Cardiac muscle cell (in vitro differentiated cells and primary cell): ENCODE measurements at regions not wholly inside any gene's neighbourhood (a gene's known extent, or its start where the extent isn't known, plus 50 kb on each side); places are given as distances from the start of the nearest gene placed in this dataset.
"Not testable (repeated sequence)": the region's sequence is repeated elsewhere in the genome, so short reads cannot be mapped to it uniquely, and the experiment has no call there.

Source experiments
- DNase-seq, 2 donors: peaks; one replicate each; pipeline versions ENCODE4 v3.0.0 to v3.0.0-alpha.2; 2010 to 2017; ENCODE audit warnings: low read depth in 1 of 2, low spot score in 1 of 2
- H3K27ac ChIP-seq: fragments of 200-600 bp; sonication (generic); 2 replicates; pipeline ENCODE4 v1.5.1; 2016
- H3K27me3 ChIP-seq: fragments of 200-600 bp; sonication (generic); 2 replicates; pipeline ENCODE4 v1.6.0; 2016; ENCODE audit warnings: control low read depth
- H3K36me3 ChIP-seq: fragments of 200-600 bp; sonication (generic); 2 replicates; pipeline ENCODE4 v1.5.1; 2016; ENCODE audit warnings: control low read depth
- H3K4me1 ChIP-seq: fragments of 200-600 bp; sonication (generic); 2 replicates; pipeline ENCODE4 v1.8.1; 2017; ENCODE audit warnings: low read depth, mild to moderate bottlenecking, mixed run types
- H3K4me3 ChIP-seq: fragments of 200-600 bp; sonication (generic); 2 replicates; pipeline ENCODE4 v1.5.1; 2016; ENCODE audit warnings: mild to moderate bottlenecking
- H3K9me3 ChIP-seq: fragments of 200-600 bp; sonication (generic); 2 replicates; pipeline ENCODE4 v1.5.1; 2017; ENCODE audit warnings: low read depth, mild to moderate bottlenecking, control low read depth
- TF ChIP-seq, protein P1 (sequence below): IDR thresholded peaks from 2 replicates; pipeline ENCODE4 v1.5.1; 2012; ENCODE audit warnings: low read depth, mild to moderate bottlenecking, low read length

DNA sequence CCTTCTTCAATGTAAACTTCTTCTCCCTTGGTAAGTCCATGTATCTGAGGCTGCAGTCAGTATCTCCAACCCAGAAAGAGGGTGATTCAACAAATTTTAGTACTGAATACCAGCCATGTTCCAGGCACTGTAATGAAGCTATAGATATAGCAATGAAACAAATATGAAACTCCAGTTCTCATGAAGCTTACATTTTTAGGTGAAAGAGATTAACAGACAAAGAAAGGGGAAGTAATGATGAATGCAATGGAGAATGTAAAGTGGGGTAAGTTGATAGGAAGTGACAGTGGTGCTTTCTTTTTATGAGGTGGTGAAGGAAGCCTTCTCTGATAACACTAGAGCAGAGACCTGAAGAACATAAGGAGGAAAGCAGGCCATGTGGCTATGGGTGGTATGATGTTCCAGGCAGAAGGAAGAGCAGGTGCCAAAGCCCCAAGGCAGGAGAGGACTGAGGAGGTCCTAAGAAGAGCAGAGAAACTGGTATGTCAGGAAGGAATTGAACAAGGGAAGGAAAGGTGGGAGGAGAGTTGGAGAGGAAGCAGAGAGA lies 143.6 kb downstream of the TFAP2B start:
- H3K36me3 ChIP-seq: no peaks in the 10 kb centered on the region
- H3K4me3 ChIP-seq: no peak overlapping the region
- TF ChIP-seq, protein P1, sequence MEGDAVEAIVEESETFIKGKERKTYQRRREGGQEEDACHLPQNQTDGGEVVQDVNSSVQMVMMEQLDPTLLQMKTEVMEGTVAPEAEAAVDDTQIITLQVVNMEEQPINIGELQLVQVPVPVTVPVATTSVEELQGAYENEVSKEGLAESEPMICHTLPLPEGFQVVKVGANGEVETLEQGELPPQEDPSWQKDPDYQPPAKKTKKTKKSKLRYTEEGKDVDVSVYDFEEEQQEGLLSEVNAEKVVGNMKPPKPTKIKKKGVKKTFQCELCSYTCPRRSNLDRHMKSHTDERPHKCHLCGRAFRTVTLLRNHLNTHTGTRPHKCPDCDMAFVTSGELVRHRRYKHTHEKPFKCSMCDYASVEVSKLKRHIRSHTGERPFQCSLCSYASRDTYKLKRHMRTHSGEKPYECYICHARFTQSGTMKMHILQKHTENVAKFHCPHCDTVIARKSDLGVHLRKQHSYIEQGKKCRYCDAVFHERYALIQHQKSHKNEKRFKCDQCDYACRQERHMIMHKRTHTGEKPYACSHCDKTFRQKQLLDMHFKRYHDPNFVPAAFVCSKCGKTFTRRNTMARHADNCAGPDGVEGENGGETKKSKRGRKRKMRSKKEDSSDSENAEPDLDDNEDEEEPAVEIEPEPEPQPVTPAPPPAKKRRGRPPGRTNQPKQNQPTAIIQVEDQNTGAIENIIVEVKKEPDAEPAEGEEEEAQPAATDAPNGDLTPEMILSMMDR: no peak
- H3K27ac ChIP-seq: no peak overlapping the region
- H3K4me1 ChIP-seq: no peaks in the 10 kb centered on the region
- H3K27me3 ChIP-seq: peaks cover 10% of the 10 kb centered on the region
- H3K9me3 ChIP-seq: no peaks in the 10 kb centered on the region
- DNase-seq: no peak

DNA sequence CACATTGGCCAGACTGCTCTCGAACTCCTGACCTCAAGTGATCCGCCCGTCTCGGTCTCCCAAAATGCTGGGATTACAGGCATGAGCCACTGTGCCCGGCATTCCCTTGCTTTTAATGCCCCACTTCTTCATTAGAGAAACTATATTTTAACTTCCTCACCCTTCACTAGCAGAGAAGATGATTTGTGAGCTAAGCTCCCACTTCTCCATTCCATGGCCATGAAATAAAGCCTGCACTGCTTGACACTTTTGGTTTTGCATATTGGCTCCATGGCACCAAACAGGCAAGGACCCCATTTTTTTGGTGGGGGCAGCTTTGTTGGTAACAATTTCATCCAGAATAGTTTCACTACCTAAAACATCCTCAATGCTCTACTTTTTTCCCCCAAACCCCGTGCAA lies 145.3 kb downstream of the TFAP2B start:
- Histone ChIP-seq H3K36me3 (no peaks in the 10 kb centered on the region), H3K27me3 (peaks cover 12% of the 10 kb centered on the region), H3K4me1 (no peaks in the 10 kb centered on the region), H3K4me3 (no peak overlapping the region), H3K27ac (no peak overlapping the region), H3K9me3 (no peaks in the 10 kb centered on the region)
- TF ChIP-seq, protein P1: no peak
- DNase-seq: no peak

DNA sequence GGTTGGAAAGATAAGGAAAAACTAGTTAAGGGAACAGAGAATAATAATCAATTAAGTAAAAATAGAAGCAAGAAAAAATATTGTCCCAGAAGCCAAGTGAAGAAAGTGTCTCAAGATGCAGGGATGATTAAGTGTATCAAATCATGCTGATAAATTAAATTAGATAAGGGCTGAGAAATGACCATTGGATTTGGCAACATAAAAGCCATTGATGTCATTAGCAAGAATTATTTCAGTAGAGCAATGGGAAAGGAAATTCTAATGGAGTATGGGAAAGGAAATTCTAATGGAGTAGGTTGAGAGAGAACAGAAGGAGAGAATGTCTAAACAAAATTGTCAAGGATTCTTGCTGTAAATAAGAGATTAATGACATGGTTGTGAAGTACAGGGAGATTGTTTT lies 146.8 kb downstream of the TFAP2B start:
- peaks cover 22% of the 10 kb centered on the region for H3K27me3 ChIP-seq
- H3K36me3 ChIP-seq: no peaks in the 10 kb centered on the region
- no peak overlapping the region for H3K4me3 ChIP-seq
- TF ChIP-seq, protein P1: no peak
- no peak overlapping the region for H3K27ac ChIP-seq
- no peak for DNase-seq
- no peaks in the 10 kb centered on the region for H3K4me1 ChIP-seq
- no peaks in the 10 kb centered on the region for H3K9me3 ChIP-seq

DNA sequence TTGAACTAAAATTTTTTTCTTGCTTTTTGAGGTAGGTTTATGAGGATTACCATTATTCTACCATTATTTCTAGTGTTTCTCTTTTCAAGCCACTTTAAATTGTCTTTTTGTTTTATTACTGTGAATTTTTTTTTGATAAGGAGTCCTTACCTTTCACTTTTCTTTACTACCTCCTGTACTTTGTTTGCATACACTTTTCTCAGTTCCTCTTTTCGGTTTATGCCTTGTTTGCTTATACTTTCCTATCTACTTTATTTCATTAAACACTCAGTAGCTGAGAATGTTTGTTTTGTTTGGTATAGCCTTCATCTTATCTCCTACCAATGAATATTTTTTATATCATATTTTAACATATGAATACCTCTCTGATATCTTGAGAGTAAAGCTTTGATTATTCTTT lies 147.9 kb downstream of the TFAP2B start:
- no peak for DNase-seq
- Histone ChIP-seq H3K4me1 (no peaks in the 10 kb centered on the region), H3K36me3 (no peaks in the 10 kb centered on the region), H3K9me3 (no peaks in the 10 kb centered on the region), H3K4me3 (no peak overlapping the region), H3K27me3 (peaks cover 30% of the 10 kb centered on the region), H3K27ac (no peak overlapping the region)
- TF ChIP-seq, protein P1: no peak

DNA sequence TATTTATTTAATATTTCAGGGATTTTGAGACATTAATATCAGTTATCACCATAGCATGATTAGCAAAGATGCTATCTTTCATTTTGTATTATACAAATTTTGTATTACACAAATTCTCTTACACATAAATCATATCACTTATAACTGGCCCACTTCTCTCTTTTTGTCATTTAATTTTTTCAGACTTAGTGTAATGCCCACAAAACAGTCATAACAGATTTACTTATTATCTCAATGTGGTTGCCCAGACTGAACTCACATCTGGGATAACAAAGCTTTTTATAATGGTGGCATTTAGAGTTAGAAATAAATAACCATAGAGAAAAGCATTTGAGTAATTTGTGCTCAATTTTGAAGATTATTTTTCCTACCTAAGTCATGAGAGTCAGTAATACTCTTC lies 148.3 kb downstream of the TFAP2B start:
- Histone ChIP-seq H3K4me3 (no peak overlapping the region), H3K27ac (no peak overlapping the region), H3K4me1 (no peaks in the 10 kb centered on the region), H3K27me3 (peaks cover 26% of the 10 kb centered on the region), H3K9me3 (no peaks in the 10 kb centered on the region), H3K36me3 (no peaks in the 10 kb centered on the region)
- TF ChIP-seq, protein P1: no peak
- DNase-seq: no peak

DNA sequence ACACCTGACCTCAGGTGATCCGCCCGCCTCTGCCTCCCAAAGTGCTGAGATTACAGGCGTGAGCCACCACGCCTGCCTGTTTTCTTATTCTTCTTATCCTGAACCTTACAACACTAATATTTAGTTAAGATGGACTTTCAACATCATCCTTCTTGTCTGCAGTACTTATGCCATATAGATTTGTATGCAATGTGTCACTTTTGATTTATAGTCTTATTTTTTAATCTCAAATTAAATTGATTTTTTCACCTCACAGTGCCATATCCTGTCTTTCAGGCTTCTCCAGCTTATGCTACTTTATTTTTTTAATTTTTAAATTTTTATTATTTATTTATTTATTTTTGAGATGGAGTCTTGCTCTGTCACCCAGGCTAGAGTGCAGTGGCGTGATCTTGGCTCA lies 149.6 kb downstream of the TFAP2B start:
- not testable (repeated sequence) for H3K9me3 ChIP-seq, H3K4me1 ChIP-seq, H3K36me3 ChIP-seq, H3K4me3 ChIP-seq, H3K27ac ChIP-seq, DNase-seq
- H3K27me3 ChIP-seq: peaks cover 27% of the 10 kb centered on the region
